ENCODE measurements at regions not wholly inside any gene's neighbourhood (a gene's known extent, or its start where the extent isn't known, plus 50 kb on each side); places are given as distances from the start of the nearest gene placed in this dataset.
"Not testable (repeated sequence)": the region's sequence is repeated elsewhere in the genome, so short reads cannot be mapped to it uniquely, and the experiment has no call there.

DNA sequence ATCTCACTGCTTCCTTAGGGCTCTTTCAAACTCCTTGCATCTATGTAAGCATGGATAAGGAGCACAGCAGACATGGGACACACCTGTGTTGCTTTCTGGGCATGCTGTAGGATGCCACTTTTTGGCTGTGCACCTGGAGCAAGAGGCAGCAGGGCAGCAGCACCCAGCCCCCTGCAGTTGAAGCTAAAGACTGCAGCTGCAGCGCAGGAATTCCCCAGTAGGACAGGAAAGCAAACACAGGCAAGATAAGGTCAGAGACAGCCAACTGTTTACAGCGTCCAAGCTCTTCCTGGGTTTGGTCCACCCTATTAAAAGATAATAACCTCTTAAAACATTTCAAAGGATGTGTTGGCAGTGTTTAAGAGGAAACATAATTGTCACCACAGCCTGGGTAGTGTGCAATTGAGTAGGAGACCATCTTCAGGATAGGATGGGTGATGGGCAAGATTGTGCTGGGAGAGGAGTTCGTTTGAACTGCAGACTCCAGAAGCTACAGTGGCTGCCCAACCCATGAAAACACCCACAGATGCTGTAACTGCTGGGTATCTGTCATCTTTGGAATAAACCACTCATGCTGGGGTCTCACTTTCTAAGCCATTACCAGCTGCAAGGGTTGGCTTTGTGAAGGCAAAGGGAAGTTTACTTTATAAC is 242.3 kb upstream of the PLGLB1 start:
- DNase-seq (ENCODE audit: low read depth): not testable (repeated sequence)

DNA sequence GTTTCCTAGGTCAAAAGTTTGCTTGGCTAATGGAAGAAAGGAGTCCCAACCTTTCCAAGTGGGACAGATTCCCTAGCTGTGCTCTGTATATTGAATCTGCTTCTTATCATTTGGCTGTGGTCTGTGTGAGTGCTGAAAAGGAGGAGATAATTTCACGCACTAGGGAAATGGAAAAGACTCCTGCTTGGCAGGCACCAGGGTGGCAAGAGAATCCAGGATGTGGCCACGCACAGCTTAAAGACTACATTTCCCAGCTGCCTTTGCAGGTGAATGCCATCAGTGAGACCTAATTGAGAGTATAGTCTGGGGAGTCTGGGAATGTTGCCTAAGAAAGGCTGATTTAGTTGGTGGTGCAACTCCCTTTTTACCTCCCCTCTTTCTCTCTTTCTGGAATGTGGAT is 253.5 kb upstream of the PLGLB1 start:
- DNase-seq (ENCODE audit: low read depth): not testable (repeated sequence)

DNA sequence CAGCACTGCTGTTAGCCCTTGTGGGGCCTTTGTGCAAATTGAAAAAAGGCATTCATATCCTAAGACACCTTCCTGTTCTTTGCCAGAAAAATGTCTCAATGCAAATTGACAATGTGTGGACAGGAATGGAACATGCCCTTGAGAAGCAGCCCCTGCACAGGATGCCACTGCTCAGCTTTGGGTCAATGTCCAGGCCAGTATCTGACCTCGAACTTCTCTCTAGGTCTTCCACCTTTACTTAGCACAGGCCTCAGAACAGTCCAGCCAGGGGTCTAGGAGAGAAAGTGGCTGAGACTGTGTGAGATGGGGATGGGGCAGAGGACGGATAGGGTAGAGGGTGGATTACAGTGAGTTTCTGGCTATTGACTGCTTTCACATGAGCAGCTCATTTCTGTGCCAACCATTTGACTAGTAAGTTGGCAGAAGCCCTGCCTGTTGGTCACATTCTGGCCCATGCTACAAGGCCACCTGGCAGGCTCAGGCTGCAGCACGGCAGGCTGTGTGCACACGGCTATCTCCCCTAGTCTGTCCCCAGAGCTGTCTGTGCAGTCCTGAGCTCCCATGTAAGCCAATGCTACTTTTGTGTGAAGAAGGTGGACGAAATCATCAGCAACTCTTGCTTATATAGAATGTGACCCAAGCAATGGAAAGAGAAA is 254.5 kb upstream of the PLGLB1 start:
- DNase-seq (ENCODE audit: low read depth): not testable (repeated sequence)

DNA sequence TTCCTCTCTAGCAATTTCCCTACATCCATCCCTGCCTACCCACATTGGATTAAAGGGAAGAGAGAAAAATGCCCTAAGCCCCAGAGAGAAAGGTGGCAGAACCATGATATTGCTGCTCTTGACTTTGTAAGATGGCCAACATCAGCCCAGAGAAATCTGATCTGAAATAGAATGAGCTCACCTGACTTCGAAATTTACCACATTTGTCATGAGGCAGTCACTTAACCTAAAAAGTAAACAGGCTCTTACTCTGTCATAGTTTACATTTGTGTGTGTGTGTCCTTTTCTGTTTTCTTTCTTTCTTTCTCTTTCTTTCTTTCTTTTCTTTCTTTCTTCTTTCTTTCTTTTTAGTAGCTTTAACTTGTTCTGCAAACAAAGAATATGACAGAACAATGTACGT is 255.0 kb upstream of the PLGLB1 start:
- not testable (repeated sequence) for DNase-seq (ENCODE audit: low read depth)

DNA sequence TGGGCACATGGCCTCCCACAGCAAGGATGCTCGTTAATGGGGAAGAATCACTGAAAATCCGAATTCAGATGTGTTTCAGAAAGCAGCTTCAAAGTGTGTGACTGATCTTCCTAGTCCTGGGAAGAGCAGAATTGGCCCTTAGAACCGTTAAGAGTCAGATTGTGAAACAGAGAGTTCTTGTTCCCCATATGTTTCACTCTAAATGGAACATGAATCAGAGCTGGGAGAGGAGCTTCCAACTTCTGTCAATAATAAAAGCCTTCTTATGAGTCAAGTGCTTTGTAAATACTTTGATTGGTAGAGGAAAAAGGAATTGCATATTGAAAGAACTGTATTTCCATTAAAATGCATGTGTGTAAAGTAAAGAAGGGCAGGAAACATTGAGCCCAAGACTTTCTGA is 256.1 kb upstream of the PLGLB1 start:
- not testable (repeated sequence) for DNase-seq (ENCODE audit: low read depth)

DNA sequence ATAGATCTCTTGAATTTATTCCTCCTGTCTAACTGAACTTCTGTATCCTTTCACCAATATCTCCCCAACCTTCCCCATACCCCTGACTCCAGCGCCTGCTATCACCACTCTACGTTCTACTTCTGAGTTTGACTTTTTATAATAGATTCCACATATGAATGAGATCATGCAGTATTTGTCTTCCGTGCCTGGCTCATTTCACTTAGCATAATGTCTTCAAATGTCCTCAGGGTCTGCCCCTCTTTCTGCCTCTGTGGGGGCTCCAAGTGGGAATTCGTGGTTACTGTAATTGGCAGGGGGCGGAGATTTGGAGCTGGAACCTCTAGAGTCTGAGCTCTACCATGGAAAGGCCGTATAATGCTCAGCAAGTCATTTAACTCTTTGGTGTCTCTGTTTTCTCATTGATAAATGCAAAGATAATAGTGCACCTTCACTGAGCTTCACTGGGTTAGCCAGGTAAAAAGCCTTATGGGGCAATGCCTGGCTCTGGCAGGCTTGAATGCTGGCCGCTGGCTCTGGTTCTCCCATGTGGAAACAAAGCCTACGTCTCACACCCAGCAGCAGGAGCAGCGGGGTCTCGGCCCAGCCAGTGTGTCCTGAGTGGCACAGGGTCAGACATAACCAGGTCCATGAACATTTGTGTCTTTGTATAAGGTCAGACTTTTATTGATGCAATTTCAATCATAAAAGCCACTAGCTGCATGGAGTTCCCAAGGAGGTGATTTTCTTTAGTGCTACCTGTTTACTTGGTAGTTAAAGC is 259.1 kb upstream of the PLGLB1 start:
- not testable (repeated sequence) for DNase-seq (ENCODE audit: low read depth)

DNA sequence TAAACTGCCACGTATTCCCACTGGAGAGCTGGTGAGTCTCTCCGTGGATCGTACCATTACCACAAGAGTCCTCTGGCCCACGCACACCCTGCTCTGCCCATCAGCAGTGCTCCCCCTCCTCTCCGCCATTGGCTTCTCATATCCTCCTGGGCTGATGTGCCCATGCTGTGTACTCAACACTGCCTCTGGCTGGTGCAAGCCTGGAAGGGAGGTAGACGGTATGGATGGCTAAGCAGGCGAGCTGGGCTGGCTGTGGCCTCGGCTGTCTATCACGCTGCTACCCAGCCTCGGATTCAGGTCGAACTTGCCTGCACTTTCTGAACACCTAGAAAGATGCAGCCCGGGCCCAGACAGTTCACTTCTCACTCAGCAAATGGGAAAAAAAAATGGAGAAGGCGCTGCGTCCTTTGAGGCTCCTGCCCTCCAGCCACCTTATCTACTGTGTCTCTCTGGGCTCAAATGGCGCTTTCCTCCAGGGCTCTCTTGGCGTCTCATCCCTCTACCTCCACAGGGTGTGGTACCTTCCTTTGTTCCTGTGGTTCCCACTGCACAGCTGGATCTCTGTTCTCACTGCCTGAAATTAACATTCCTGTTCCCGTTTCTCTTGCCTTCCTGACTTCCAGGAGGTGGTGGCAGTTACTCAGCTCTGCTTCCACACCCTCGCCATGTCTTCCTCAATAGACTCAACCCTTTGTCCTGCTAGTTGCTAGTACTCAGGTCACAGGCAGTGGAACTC is 262.3 kb upstream of the PLGLB1 start:
- DNase-seq (ENCODE audit: low read depth): not testable (repeated sequence)

DNA sequence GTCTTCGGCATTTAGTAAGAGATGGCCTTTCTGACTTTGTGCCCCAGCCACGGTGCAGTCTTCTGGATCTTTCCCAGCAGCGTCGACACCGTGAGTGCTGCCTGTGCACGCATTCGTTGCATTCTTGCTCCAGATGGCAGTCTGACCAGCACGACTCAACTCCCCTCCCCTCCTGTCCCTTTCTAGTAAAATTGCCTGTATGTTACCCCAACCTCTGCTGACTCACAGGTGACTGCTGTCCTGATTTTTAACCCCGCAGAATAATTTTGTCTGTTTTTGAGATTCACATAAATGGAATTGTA is 262.8 kb upstream of the PLGLB1 start:
- not testable (repeated sequence) for DNase-seq (ENCODE audit: low read depth)

DNA sequence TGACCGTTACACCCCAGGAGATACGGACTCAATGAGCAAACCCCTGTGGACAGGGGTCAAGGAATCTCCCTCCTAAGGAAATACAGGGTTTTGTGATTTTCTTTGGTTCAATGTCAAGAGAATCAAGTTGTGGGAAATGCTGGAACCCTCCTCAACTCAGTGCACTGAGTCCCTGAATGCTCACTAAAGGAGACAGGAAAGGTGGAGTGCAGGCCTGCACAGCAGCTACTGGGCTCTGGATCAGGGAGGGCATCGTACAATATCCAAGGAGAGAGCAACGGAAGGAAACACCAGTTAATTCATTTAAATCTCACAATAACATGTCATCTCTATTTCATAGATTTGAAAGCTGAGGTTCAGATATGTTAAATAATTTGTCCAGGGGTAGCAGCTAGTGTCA is 263.5 kb upstream of the PLGLB1 start:
- not testable (repeated sequence) for DNase-seq (ENCODE audit: low read depth)

DNA sequence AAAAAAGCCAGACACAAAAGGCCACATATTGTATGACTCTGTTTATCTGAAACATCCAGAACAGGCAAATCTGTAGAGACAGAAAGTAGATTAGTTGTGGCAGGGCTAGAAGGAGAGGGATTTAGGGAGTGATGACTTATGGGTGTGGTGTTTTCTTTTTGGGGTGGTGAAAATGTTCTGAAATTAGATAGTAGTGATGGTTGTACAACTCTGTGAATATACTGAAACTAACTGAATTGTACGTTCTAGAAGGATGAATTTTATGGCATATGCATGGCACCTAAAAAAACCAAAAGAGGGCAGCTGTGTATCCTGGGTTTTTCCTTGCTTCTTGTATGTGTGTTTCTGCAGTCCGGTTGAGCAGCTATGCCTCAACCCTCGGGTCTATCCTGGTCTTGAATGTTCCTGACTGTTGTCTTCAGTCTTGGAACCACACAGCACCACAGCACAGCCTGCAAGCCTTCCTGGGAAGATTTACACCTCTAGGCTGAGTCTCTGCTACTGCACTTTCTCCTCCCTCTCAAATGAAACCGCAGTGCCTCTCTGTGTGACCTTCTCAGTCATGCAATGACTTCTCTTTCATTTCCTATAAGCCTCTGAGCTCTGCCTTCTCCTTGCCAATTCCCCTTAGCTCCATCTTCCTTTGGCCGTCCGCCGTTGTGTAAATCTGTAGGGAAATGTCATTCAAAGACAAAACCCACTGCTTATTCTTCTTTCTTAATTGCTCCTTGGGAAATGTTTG is 269.1 kb upstream of the PLGLB1 start:
- not testable (repeated sequence) for DNase-seq (ENCODE audit: low read depth)

DNA sequence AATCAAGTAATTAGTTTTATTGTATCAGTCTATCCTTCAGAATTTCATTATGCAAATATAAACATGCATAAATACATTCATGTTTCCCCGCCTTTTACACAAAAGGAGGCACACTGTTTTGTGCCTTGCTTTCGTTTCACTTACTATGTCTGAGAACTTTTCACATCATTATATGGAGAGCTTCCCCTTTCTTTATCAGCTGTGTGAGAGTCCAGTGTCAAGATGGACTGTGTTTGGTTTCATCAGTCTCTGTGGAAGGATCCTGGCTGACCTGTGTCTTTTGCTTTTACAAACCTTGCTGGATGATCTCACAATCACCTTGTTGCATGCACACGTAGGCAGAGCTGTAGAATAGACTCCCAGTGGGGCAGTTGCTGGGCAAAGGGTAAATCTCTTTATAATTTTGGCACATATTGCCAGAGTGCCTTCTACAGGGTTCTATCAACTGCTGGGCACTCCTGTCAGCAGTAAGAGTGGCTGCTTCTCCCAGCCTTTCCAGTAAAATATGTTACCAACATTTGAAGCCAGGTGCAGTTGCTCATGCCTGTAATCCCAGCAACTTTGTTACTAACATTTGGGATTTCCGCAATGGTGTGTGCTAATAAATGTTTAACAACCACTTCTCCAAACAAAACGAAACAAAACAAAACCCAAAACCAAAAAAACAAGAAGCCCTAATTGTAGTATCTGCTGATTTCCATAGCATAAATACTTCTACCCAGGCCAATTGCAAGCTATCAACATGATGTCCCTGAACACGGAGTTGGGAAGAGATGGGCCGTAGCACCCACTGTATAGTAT is 270.0 kb upstream of the PLGLB1 start:
- DNase-seq (ENCODE audit: low read depth): not testable (repeated sequence)

DNA sequence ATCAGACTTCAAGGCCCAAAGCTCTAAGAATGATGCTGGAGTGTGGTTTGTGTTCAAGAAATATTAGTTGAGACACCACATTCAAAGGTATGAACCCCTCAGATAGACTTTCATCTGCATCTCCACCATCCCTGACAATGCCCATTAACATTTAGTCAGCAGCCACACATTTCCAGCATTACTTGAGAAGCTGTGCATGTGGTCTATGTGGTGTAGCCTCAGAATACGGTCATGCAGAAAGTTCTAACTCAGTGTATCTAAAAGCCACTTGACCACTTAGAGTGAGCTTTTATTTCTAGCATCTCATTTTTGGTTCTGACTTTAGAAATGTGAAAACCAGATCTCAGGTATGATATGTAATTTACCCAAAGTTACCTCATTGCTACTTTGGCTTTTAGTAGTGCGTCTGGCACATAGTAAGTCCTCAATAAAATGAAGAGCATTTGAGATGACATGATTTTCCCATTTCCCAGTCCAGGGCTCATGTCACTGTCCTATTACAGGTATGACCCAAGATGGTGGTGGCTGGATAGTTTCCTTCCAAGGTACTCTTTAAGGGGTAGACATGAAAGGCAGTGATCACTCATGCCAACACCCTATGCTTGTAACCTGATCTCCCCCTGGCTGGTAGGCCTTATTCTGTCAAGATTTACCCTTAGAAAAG is 272.4 kb upstream of the PLGLB1 start:
- not testable (repeated sequence) for DNase-seq (ENCODE audit: low read depth)

DNA sequence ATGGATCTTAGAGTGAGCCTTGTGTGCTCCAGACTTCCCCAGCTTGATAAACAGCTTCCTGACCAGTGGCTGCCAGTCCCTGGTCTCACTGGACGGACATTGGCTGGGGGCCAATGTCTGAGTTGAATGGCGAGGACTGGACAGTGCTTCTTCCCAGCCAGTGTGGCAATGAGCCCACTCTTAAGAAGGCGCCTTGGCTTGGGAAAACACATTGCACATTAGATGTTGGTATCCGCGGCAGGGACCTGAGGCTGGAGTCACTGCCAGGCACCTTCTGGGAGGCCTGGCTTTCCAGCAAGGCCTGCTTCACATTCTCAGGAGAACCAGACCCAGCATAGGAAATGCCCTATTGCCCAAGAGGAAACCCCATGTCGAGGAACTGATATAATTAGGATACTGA is 273.5 kb upstream of the PLGLB1 start:
- not testable (repeated sequence) for DNase-seq (ENCODE audit: low read depth)

DNA sequence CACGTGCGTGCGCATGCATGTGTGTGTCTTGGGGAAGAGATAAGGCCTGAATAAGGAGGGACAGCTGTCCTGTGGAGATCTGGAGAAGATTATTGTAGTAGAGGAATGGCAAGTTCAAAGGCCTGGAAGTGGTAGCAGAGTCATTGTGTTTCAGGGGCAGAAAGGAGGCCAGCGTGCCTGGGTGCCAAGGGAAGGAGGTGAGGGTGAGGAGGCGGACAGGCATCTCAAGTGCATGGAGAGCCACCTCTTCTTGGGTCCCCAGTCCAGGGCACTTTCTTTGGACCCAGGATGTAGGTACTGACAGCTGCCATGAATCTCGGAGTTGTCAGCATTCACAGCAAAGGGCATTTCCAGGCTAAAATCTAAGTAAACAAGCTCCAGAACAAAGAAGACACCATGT is 279.7 kb upstream of the PLGLB1 start:
- DNase-seq (ENCODE audit: low read depth): not testable (repeated sequence)

DNA sequence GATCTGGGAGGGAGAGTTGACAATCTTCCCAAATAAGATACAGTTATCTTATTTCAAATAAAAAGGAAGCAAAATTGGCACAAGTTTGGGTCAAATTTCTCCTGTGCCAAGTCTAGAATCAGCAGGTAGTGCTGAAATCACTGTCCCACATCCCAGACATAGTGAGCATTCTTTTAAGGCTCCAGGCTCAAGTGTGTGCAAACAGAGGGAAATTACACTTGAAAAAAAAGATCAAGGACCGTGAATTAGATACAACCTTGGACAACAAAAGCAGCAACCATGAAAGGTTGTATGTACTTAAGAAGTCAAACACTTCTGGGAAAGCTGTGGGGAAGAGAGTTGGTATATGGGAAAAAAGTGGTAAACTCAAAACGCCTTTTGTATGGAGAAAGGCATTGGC is 280.2 kb upstream of the PLGLB1 start:
- not testable (repeated sequence) for DNase-seq (ENCODE audit: low read depth)

DNA sequence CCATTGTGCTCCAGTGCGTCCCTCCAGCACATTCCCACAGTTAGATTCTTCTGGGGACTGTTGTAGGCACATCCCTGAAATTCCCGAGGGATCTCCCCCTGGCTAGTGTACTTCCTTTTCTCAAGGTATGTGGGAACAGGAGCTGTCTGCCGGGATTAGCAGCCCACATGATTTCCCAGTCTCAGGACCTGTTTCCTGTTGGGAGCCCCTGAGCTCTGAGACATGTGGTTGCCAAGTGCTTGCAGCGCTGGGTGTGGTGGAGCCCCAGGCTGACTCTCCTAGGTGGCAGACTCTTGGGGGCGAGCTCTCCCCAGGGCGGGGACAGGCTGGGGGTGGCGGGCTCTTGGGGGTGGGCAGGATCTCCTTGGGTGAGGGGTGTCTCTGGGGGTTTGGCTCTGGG is 287.0 kb upstream of the PLGLB1 start:
- not testable (repeated sequence) for DNase-seq (ENCODE audit: low read depth)

DNA sequence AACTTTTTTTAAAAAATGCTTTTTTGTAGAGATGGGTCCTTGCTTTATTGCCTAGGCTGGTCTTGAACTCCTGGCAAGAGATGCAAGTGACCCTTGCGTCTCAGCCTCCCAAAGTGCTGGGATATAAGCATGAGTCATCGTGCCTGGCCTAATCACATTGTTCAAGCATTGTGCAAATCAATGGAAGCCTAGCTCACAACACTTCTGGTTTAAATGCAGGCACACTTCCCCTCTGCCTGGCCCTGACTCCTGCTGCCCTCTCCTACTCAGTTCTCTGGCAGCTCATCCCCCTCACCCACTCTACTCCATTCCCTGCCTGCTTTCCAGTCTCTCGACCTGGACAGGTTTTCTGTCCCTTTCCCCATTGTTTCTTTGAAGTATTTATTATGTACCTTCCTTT is 288.1 kb upstream of the PLGLB1 start:
- DNase-seq (ENCODE audit: low read depth): not testable (repeated sequence)

DNA sequence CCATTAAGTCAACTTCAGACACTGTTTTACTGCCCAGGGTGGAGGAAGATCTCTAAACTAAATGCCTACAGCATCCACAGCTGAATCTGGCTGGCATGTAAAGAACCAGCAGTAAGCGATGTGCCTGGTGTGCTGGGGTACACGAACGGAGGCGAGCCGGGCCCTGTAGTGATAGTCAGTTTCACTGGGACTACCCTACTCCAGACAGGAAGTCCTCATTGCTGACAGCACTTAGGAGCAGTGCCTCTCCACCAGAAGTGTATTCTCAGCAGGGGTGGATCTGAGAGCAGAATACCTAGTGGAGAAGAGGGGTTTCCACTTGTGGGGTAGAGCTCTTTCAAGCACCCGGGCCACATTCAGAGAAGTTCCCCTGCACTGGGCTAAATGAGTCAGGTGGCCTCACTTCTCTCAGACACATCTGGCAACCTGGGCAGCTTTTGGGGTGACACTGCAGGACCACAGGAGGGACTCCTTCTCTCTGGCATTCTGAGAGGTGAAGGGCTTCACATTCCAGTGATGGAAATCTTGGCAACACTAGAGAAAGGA is 290.3 kb upstream of the PLGLB1 start:
- DNase-seq (ENCODE audit: low read depth): not testable (repeated sequence)

DNA sequence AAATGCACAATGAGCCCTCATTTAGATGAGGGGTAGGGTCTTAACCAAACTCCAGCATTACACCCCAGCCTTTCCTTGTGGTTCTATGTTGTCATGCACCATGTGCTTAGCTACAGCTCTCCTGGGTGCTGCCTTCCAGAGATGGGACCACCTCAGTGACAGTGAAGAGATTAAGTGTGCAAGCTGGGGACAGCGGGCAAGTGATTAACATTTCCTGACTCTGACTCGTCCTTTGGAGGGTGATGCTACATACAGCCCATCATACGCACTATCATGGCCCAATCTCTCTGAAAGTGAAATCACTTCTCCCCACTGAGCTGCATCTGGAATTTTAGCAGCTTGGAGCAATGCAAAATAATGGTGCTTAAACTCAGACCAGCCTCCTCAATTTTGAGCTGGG is 293.0 kb upstream of the PLGLB1 start:
- not testable (repeated sequence) for DNase-seq (ENCODE audit: low read depth)

All from Daoy (cell line).